VCaP (cell line): ENCODE measurements at regions not wholly inside any gene's neighbourhood (a gene's known extent, or its start where the extent isn't known, plus 50 kb on each side); places are given as distances from the start of the nearest gene placed in this dataset.

Source experiments
- H3K27ac ChIP-seq: fragments of 450-650 bp; 2 replicates; pipeline ENCODE4 v1.5.1; 2017
- CTCF ChIP-seq: fragments of 450-650 bp; conservative IDR thresholded peaks from 2 replicates; pipeline ENCODE4 v1.5.1; 2017; ENCODE audit warnings: mild to moderate bottlenecking, moderate library complexity

- H3K27ac ChIP-seq = no peak overlapping the region
- TF ChIP-seq CTCF = no peak
These were observed 458.1 kb upstream of the NR2F2 start for GRCh38 chr15:95872366-95872771.

GRCh38 chr15:95874637-95875036 is 455.9 kb upstream of the NR2F2 start:
- no peak overlapping the region for H3K27ac ChIP-seq
- no peak for TF ChIP-seq CTCF

- no peak overlapping the region for H3K27ac ChIP-seq
These were observed 455.3 kb upstream of the NR2F2 start for GRCh38 chr15:95875121-95875643.

GRCh38 chr15:95880031-95880570 is 450.4 kb upstream of the NR2F2 start:
- no peak overlapping the region for H3K27ac ChIP-seq
- TF ChIP-seq CTCF = no peak

More at GRCh38 chr15:95875121-95875643, 455.3 kb upstream of the NR2F2 start:
- no peak for TF ChIP-seq CTCF

GRCh38 chr15:95880630-95881029 is 449.9 kb upstream of the NR2F2 start:
- no peak overlapping the region for H3K27ac ChIP-seq
- TF ChIP-seq CTCF = no peak

- TF ChIP-seq CTCF = no peak
These were observed 447.4 kb upstream of the NR2F2 start for GRCh38 chr15:95883064-95883463.

GRCh38 chr15:95884276-95884675 is 446.2 kb upstream of the NR2F2 start:
- no peak for TF ChIP-seq CTCF
- no peak overlapping the region for H3K27ac ChIP-seq

More at GRCh38 chr15:95883064-95883463, 447.4 kb upstream of the NR2F2 start:
- H3K27ac ChIP-seq = no peak overlapping the region
